Smooth muscle cell of the brain vasculature (primary cell): ENCODE measurements at regions not wholly inside any gene's neighbourhood (a gene's known extent, or its start where the extent isn't known, plus 50 kb on each side); places are given as distances from the start of the nearest gene placed in this dataset.

Experiments
- DNase-seq: peaks from one replicate; pipeline ENCODE4 v3.0.0-alpha.2; 2012; ENCODE audit warnings: low read depth, low spot score

DNA sequence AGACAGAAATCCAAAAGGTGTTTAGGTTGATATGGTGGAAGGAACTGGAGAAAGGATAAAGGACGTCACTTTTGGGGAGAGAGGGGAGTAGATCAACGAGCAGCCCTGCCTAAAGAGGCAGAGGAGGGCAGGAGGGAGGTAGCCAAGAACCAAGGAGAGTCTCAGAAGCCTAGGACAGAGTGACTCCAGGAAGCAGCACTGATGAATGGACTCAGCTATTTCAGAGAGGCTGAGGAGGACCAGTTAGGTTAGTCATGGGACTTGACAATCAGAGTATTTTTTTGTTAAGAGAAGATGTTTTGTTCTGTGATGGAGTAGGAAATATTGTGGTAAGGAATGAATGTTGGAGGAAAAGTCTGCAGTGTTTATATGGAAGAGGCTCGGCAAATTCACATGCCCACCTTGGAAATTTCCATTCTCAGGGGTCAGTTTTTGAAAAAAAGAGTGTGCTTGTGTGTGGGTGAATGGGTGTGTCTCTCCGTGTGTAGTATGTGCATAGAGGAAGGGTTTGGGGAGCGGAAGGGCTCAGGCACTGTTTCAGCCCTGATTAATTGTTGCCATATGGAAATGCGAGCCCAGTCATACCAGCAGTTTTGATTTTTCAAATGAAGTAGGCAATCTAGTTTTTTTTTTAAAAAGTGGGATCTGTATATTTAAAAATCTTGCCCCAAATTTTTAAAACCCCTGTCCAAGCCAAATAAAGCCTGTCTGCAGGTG is 303.6 kb downstream of the SAMD5 start:
- DNase-seq = no peak

DNA sequence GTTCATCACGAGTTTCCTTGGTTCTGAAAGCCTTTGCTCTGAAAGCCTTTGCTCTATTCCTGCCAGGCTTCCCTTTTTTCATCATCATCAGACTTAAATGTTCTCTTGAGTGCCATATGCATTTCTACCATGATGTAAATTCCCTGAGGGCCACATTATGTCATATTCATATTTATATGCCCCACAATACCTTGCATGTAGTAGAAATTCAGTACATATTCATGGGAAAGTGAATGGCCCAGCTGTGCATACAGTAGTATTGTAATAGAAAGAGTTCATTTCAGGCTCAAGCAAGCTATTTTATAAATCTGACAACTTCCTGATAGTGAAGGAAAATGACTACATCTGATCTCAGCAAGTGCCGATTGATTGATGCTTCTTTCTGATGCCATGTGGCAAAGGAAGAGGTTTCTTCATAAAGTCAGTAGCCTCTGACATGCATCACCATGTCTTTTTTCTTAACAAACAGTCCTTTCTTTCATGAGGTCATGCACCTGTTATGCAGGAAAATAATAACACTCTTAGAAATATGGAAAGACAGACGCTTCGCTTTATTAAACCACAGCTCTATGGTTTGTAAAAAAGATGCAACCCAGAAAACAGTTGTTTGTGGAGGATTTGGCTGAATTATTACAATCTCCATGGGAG is 308.7 kb downstream of the SAMD5 start:
- no peak for DNase-seq

GRCh38 chr6:147820520-147820919 is 312.0 kb downstream of the SAMD5 start:
- DNase-seq = no peak

GRCh38 chr6:147821295-147821897 is 312.9 kb downstream of the SAMD5 start:
- DNase-seq = no peak

- DNase-seq = no peak
Observed at GRCh38 chr6:147823936-147824335, 315.4 kb downstream of the SAMD5 start.

DNA sequence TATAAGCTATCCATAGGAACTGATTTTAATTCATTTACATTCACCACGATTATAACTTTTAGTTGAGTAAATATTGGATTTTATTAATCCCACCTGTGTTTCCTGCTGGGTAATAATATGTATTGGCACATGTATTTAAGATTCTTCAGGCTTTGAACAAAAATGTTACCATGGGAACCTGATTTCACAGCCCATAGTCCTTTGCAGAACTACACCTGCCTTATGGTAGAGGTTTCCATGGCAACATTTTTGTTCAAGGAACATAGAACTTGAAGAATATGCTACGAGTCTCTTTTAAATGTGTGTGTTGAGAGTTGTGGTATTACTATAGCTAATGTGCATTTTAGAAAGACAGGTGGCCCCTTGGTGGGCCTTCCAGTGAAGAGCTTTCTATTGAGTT is 317.4 kb downstream of the SAMD5 start:
- no peak for DNase-seq

- no peak for DNase-seq
Observed at GRCh38 chr6:147826698-147827097, 318.2 kb downstream of the SAMD5 start.

DNA sequence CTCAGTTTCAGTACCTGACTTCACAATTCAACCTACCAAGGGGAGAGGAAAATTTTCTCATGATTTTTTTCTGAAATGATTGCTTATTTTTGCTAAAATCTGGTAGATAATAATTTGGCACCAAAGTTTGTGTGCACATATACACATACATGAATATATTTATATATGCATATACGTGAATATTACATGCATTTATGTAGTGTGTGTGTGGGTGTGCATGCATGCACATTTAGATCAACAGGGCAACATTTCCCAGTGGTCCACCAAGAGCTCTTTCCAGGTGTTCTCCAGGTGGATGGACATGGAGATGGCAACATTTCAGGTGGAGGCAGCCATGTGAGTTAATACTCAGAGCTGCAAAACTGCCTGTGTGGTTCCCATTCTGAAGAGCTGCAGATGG is 320.9 kb downstream of the SAMD5 start:
- no peak for DNase-seq

GRCh38 chr6:147829835-147830234 is 321.3 kb downstream of the SAMD5 start:
- DNase-seq = no peak

- DNase-seq = no peak
Observed at GRCh38 chr6:147831356-147831755, 322.9 kb downstream of the SAMD5 start.

- DNase-seq = no peak
Observed at GRCh38 chr6:147833607-147834006, 325.1 kb downstream of the SAMD5 start.

- DNase-seq = no peak
Observed at GRCh38 chr6:147834084-147834776, 325.7 kb downstream of the SAMD5 start.

GRCh38 chr6:147837540-147837939 is 329.1 kb downstream of the SAMD5 start:
- no peak for DNase-seq

DNA sequence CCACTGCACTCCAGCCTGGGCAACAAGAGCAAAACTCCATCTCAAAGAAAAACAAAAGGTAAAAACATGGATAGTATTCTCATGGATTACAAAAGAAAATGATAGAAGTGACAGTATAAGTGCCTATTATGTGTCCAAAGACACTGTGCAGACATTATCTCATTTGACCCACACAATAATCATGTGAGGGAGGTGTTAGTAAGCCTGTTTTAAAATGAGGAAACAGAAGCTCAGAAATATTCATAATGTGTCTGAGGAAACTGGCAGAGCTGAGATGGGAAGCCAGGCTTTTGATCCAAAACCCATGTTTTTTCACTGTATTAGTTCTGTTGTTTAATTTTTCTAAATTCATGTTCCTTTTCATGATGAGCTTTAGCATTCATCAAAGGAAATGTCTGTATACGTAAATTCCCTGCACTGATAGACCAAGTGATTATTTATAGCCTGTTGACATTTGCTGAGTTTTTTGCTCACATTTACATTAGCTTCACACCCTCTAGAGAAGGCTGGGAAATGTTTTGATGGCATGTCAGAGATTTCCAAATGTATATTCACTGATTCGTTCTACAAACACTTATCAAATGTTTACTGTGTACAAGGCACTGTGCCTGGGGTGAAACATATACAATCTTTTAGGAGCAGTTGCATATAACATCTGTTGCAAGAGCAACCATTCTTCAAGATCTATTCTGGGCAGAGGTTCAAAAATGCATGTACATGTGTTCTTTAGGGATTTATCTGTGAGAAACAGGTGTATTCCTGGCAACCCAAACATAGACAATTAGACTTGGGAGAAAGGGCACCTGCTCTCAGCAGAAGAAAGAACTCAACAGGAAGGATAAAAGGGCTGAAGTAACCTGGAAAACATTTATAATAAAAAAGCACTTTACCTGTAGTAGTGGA is 331.5 kb downstream of the SAMD5 start:
- DNase-seq = no peak

DNA sequence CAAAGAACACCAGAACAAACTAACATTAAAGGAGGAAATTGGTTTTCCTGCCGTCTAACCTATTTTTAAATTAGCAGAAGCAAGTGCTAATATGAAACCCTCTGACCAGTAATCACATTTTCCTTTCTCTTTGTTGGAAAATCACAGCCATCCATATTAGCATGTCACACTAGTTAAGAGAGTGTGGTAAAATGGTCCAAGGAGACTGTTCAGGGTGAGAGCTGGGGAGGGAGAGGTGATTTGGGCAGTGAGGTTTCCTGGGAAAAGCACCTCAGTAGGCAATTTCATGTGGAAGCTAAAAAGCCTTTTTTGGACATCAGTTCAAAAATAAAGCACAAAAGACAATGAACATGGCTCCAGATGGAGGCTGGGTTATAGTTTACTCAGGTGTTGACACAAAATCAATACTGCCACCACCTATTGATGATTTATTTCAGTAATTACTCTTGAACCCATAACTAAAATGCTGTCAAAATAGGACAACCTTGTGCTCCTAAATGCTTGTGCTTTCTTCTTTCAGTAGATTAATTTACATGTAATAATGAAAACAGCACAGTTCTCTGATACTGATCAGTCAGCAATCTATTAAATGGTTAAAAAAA is 333.2 kb downstream of the SAMD5 start:
- no peak for DNase-seq

DNA sequence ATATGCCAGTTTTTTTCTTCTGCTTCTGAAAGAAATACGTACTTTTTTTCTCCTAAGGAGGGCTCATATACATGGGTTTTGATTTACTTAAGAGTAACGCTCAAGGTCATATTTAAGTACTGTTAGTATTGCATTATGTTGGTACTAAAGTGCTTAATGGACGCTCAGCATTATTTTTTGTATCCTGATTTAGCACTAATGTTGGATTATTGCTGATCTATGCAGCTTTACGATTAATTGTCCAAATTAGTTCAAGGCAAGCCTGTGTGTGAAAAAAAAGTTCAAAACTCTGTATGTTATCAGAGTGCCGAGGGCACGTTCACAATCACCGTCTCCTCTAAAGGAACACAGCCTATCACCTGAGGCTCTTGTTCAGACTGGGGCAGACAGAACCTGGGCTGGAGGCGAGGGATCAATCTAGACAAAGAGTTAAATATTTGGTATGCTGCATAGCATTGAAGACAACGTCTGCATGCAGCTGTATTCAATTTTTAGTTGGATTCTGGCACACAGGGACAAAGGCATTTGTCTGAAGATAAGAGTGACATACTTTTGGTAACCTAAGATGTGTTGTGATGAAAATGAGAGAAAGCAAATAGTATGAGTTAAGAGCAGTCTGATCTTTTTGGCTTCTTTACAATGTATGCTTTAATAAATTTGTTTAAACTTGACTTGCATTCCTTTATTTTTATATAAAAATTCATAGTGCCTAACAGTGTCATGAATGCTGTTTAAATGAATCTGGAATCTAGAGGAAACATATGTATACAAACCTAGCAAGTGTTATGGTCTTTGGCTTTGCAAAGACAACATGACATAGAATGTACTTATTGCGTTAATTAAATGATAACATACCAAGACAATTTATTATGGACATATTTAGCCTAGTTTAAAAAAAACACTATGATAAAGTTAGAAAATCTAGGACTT is 341.2 kb downstream of the SAMD5 start:
- DNase-seq = no peak

- no peak for DNase-seq
Observed at GRCh38 chr6:147852772-147853171, 344.3 kb downstream of the SAMD5 start.

DNA sequence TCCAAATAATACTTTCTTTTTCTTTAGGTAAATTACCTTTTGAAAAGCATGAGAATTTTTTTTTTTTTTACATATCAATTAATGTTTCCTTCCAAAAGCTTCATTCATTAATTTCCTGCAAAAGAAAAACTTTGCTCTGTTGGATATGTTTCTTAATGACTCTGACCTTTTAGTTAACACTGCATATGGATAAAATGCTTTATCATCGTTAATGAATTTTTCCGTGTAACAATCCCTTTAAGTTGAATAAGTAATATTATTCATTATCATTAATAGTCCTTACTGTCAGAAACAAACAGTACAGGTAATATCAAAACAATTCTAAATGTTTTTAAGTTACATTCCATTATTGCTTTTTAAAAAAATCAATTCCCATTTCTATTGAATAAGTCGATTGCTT is 345.1 kb downstream of the SAMD5 start:
- no peak for DNase-seq

DNA sequence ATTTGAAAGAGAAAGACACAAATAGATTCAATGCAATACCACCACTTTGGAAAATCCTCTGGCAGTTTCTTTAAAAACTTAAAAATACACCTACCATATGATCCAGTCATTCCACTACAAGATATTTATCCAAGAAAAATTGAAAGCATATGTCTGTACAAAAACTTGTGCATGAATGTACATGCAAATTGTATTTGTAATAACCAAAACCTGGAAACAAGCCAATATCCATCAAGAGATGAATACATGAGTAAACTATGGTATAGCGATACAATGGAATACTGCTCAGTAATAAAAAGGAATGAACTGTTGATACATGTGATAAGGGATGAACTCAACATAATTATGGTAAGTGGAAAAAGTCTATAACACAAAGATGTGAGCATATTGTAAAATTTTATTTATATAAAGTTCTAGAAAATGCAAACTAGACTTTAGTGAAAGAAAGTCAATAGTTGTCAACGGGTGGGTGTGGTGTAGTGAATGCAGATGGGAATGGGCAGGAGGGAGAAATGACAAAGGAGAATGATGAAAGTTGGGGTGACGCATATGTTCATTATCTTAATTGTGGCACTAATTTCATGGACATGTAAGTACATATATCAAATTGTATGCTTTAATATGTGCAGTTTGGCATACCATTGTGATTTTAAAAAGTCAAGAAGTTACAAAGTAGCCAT is 347.5 kb downstream of the SAMD5 start:
- DNase-seq = no peak
